ENCODE measurements at regions not wholly inside any gene's neighbourhood (a gene's known extent, or its start where the extent isn't known, plus 50 kb on each side); places are given as distances from the start of the nearest gene placed in this dataset.

- peak; percentile 72 for TF ChIP-seq GLIS1 (tag by site-specific recombination; IDR thresholded peaks at IDR 0.05)
- TF ChIP-seq FEZF1 (tag by site-specific recombination; IDR thresholded peaks at IDR 0.05): peak; percentile 94
- TF ChIP-seq ZNF184 (tag by site-specific recombination; IDR thresholded peaks at IDR 0.05): peak; percentile 62; the same call in 1 of the 2 replicates
- TF ChIP-seq ZNF426 (tag by site-specific recombination; IDR thresholded peaks at IDR 0.05): no peak
- TF ChIP-seq ZNF549 (tag by site-specific recombination; IDR thresholded peaks at IDR 0.05): no peak
- TF ChIP-seq, protein P1, sequence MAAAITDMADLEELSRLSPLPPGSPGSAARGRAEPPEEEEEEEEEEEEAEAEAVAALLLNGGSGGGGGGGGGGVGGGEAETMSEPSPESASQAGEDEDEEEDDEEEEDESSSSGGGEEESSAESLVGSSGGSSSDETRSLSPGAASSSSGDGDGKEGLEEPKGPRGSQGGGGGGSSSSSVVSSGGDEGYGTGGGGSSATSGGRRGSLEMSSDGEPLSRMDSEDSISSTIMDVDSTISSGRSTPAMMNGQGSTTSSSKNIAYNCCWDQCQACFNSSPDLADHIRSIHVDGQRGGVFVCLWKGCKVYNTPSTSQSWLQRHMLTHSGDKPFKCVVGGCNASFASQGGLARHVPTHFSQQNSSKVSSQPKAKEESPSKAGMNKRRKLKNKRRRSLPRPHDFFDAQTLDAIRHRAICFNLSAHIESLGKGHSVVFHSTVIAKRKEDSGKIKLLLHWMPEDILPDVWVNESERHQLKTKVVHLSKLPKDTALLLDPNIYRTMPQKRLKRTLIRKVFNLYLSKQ (tag by site-specific recombination; IDR thresholded peaks at IDR 0.05; ENCODE audit: borderline replicate concordance): no peak
- no peak for TF ChIP-seq ZFP3 (tag by site-specific recombination; IDR thresholded peaks at IDR 0.05; ENCODE audit: low read depth)
- peak; percentile 89 for TF ChIP-seq ZNF366 (tag by site-specific recombination; conservative IDR thresholded peaks at IDR 0.05)
- TF ChIP-seq ZNF292 (tag by site-specific recombination; IDR thresholded peaks at IDR 0.05; ENCODE audit: borderline replicate concordance, low read depth): no peak
- no peak for TF ChIP-seq ZFHX2 (tag by site-specific recombination; conservative IDR thresholded peaks at IDR 0.05)
- TF ChIP-seq ZSCAN23 (tag by site-specific recombination; IDR thresholded peaks at IDR 0.05): no peak; the same call in 1 of the 2 replicates
- TF ChIP-seq ZNF660 (tag by site-specific recombination; IDR thresholded peaks at IDR 0.05): no peak
- TF ChIP-seq ZNF155 (tag by site-specific recombination; IDR thresholded peaks at IDR 0.05): no peak
- no peak for TF ChIP-seq ZNF777 (tag by site-specific recombination; IDR thresholded peaks at IDR 0.05; ENCODE audit: borderline replicate concordance)
- peak; percentile 69 for TF ChIP-seq KLF10 (tag by site-specific recombination; IDR thresholded peaks at IDR 0.05)
- no peak for TF ChIP-seq ZNF23 (tag by site-specific recombination; IDR thresholded peaks at IDR 0.05; ENCODE audit: borderline replicate concordance)
- no peak for TF ChIP-seq ZNF449 (tag by site-specific recombination; IDR thresholded peaks at IDR 0.05)
- no peak for TF ChIP-seq GLIS2 (tag by site-specific recombination; IDR thresholded peaks at IDR 0.05)
- TF ChIP-seq ZNF561 (tag by site-specific recombination; IDR thresholded peaks at IDR 0.05; ENCODE audit: borderline replicate concordance): no peak
- TF ChIP-seq ZNF274 (IDR thresholded peaks at IDR 0.05; ENCODE audit: low read length): no peak
- no peak for TF ChIP-seq ZNF274 (tag by site-specific recombination; IDR thresholded peaks at IDR 0.05; ENCODE audit: borderline replicate concordance)
- TF ChIP-seq ZNF404 (tag by site-specific recombination; IDR thresholded peaks at IDR 0.05): no peak
- TF ChIP-seq, protein P2, sequence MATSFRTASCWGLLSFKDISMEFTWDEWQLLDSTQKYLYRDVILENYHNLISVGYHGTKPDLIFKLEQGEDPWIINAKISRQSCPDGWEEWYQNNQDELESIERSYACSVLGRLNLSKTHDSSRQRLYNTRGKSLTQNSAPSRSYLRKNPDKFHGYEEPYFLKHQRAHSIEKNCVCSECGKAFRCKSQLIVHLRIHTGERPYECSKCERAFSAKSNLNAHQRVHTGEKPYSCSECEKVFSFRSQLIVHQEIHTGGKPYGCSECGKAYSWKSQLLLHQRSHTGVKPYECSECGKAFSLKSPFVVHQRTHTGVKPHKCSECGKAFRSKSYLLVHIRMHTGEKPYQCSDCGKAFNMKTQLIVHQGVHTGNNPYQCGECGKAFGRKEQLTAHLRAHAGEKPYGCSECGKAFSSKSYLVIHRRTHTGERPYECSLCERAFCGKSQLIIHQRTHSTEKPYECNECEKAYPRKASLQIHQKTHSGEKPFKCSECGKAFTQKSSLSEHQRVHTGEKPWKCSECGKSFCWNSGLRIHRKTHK (tag by site-specific recombination; IDR thresholded peaks at IDR 0.05): no peak
- no peak for TF ChIP-seq ZNF645 (tag by site-specific recombination; IDR thresholded peaks at IDR 0.05)
- peak; percentile 81; the same call in 1 of the 2 replicates for TF ChIP-seq GLI2 (tag by site-specific recombination; IDR thresholded peaks at IDR 0.05; ENCODE audit: borderline replicate concordance, low read depth)
- TF ChIP-seq ZNF501 (tag by site-specific recombination; IDR thresholded peaks at IDR 0.05): peak; percentile 36; the same call in 1 of the 2 replicates
- TF ChIP-seq HOXA7 (CRISPR knock-in tag; IDR thresholded peaks at IDR 0.05; ENCODE audit: borderline replicate concordance): no peak
- TF ChIP-seq ZNF214 (tag by site-specific recombination; IDR thresholded peaks at IDR 0.05; ENCODE audit: borderline replicate concordance): no peak
- no peak for TF ChIP-seq ELK4 (IDR thresholded peaks at IDR 0.05; ENCODE audit: borderline replicate concordance, low read depth, low read length)
- no peak for TF ChIP-seq ZNF555 (tag by site-specific recombination; conservative IDR thresholded peaks at IDR 0.05)
- no peak for TF ChIP-seq ZNF311 (tag by site-specific recombination; IDR thresholded peaks at IDR 0.05; ENCODE audit: borderline replicate concordance)
- TF ChIP-seq ZNF544 (tag by site-specific recombination; IDR thresholded peaks at IDR 0.05): no peak
- no peak for TF ChIP-seq RBAK (tag by site-specific recombination; IDR thresholded peaks at IDR 0.05)
- no peak for TF ChIP-seq ZNF830 (tag by site-specific recombination; IDR thresholded peaks at IDR 0.05; ENCODE audit: low read depth)
- TF ChIP-seq ZNF585B (tag by site-specific recombination; IDR thresholded peaks at IDR 0.05): no peak
These were observed 240.8 kb downstream of the NFKBIZ start (continued) for GRCh38 chr3:102089904-102090720.

Measured in HEK293 (cell line).